Endothelial cell of umbilical vein (primary cell): ENCODE measurements at regions not wholly inside any gene's neighbourhood (a gene's known extent, or its start where the extent isn't known, plus 50 kb on each side); places are given as distances from the start of the nearest gene placed in this dataset.

Experiments used
- BruUV-seq: library from RNA; stranded (reverse); fragments of 400-500 nt; replicated peaks from 2 replicates; lab custom pipeline; 2021; lab: Mats Ljungman, UMichigan
- CTCF ChIA-PET: fragments of 300-600, 350-600 bp; sonication (Branson Sonifier 250); formaldehyde crosslinking; loops from one replicate; lab custom pipeline; 2021; ENCODE audit warnings: antibody characterized with exemption, inconsistent platforms; lab: Charles Lee
- POLR2A ChIA-PET: fragments of 300-600, 350-600 bp; sonication (Branson Sonifier 250); formaldehyde crosslinking; loops from one replicate; lab custom pipeline; 2021; ENCODE audit warnings: antibody characterized with exemption, inconsistent platforms; lab: Charles Lee
- DNase-seq: peaks from one replicate; pipeline ENCODE4 v3.0.0-alpha.2; 2011; ENCODE audit warnings: low read depth, low spot score
- FAIRE-seq: peaks from 2 replicates; lab custom pipeline; 2011; peaks lifted over from hg19 to GRCh38; lab: Jason Lieb, UNC
- H2AFZ ChIP-seq: 2 replicates; pipeline ENCODE4 v1.6.0; 2012; ENCODE audit warnings: low read depth, low read length, control low read depth, inconsistent platforms
- H3K27ac ChIP-seq: 2 replicates; pipeline ENCODE4 v1.5.1; 2011; ENCODE audit warnings: low read depth, mild to moderate bottlenecking, control low read depth, low read length, moderate library complexity; ENCODE audit not compliant: insufficient read depth
- H3K27me3 ChIP-seq, 2 experiments: 2 replicates each; pipeline versions ENCODE4 v1.6.0 to v1.6.1; 2011; ENCODE audit warnings: low read length in 2 of 2, mixed read lengths in 1 of 2; ENCODE audit not compliant: control insufficient read depth in 2 of 2, insufficient read depth in 2 of 2
- H3K36me3 ChIP-seq, 2 experiments: 2 replicates in 1 of 2; 3 replicates in 1 of 2; pipeline ENCODE4 v1.5.1; 2011; ENCODE audit warnings: low read length in 2 of 2, mild to moderate bottlenecking in 1 of 2, moderate library complexity in 1 of 2; ENCODE audit not compliant: control insufficient read depth in 2 of 2, insufficient read depth in 2 of 2; ENCODE audit errors: extremely low read depth in 1 of 2
- H3K4me1 ChIP-seq: 3 replicates; pipeline ENCODE4 v1.5.1; 2011; ENCODE audit warnings: mild to moderate bottlenecking, low read length; ENCODE audit not compliant: control insufficient read depth, insufficient read depth; ENCODE audit errors: extremely low read depth
- H3K4me2 ChIP-seq: 2 replicates; pipeline ENCODE4 v1.6.1; 2011; ENCODE audit warnings: low read length, control low read depth, mixed read lengths; ENCODE audit not compliant: insufficient read depth
- H3K4me3 ChIP-seq, 3 experiments: fragments of 200-600 bp in 1 of 3; sonication (generic), shearing (Covaris generic) in 1 of 3; replicated peaks in 1 of 3; 2 replicates each; pipeline ENCODE4 v1.5.1; 2011 to 2016; ENCODE audit warnings: control low read depth in 3 of 3, low read length in 3 of 3, mild to moderate bottlenecking in 2 of 3, inconsistent platforms in 1 of 3, low read depth in 1 of 3, moderate library complexity in 1 of 3; ENCODE audit not compliant: insufficient read depth in 1 of 3
- H3K79me2 ChIP-seq: 2 replicates; pipeline ENCODE4 v1.6.0; 2012; ENCODE audit warnings: low read length, inconsistent platforms; ENCODE audit not compliant: control insufficient read depth, insufficient read depth
- H3K9ac ChIP-seq: replicated peaks from 2 replicates; pipeline ENCODE3; 2011; ENCODE audit warnings: low read length, control low read depth; ENCODE audit not compliant: insufficient read depth; ENCODE audit errors: extremely low read depth
- H3K9me1 ChIP-seq: replicated peaks from 3 replicates; pipeline ENCODE4 v1.6.0; 2011; ENCODE audit warnings: mild to moderate bottlenecking, low read length; ENCODE audit not compliant: control insufficient read depth, insufficient read depth; ENCODE audit errors: extremely low read depth
- H3K9me3 ChIP-seq: replicated peaks from 2 replicates; pipeline ENCODE4 v1.5.1; 2012; ENCODE audit warnings: low read length, inconsistent platforms; ENCODE audit not compliant: control insufficient read depth, insufficient read depth
- H4K20me1 ChIP-seq: replicated peaks from 2 replicates; pipeline ENCODE3; 2011; ENCODE audit warnings: mild to moderate bottlenecking, low read length; ENCODE audit not compliant: control insufficient read depth, insufficient read depth; ENCODE audit errors: extremely low read depth
- EZH2 ChIP-seq: IDR thresholded peaks from 2 replicates; pipeline ENCODE4 v1.6.1; 2012; ENCODE audit warnings: borderline replicate concordance, low read depth, mild to moderate bottlenecking, moderate library complexity, low read length, inconsistent platforms; ENCODE audit not compliant: severe bottlenecking
- FOS ChIP-seq: IDR thresholded peaks from 2 replicates; pipeline ENCODE4 v1.6.1; 2011; ENCODE audit warnings: mild to moderate bottlenecking, low read length, moderate library complexity, borderline replicate concordance; ENCODE audit not compliant: insufficient read depth
- GATA2 ChIP-seq: IDR thresholded peaks from 2 replicates; pipeline ENCODE4 v1.7.0; 2011; ENCODE audit warnings: low read depth, mild to moderate bottlenecking, moderate library complexity, mixed read lengths, low read length; ENCODE audit not compliant: insufficient read length, insufficient read depth
- JUN ChIP-seq: IDR thresholded peaks from 2 replicates; pipeline ENCODE4 v1.6.1; 2011; ENCODE audit warnings: borderline replicate concordance, low read depth; ENCODE audit not compliant: insufficient read length, insufficient read depth
- MYC ChIP-seq: IDR thresholded peaks from one replicate; pipeline ENCODE4 v1.6.1; 2011; ENCODE audit warnings: mild to moderate bottlenecking, low read depth, low read length
- POLR2A ChIP-seq: IDR thresholded peaks from 2 replicates; pipeline ENCODE4 v1.6.1; 2012; ENCODE audit warnings: low read depth, mild to moderate bottlenecking, control low read depth, low read length
- POLR2AphosphoS5 ChIP-seq: IDR thresholded peaks from 2 replicates; pipeline ENCODE4 v1.6.1; 2012; ENCODE audit warnings: low read depth, mild to moderate bottlenecking, control low read depth, low read length, moderate library complexity; ENCODE audit not compliant: insufficient read depth
- dilution Hi-C: fragments of 300-500 bp; cut with MboI; formaldehyde crosslinking; loops from one replicate; pipeline ENCODE4 v1.15.0; 2019; ENCODE audit warnings: low sequenced_read_pairs; ENCODE audit not compliant: extremely low pct_ligation_motif_present
- intact Hi-C: fragments of 100-400 bp; cut with micrococcal nuclease; formaldehyde crosslinking; loops from one replicate; pipeline ENCODE4 v1.10.0; 2022
- TF ChIP-seq, protein P1 (sequence below), 2 donors: IDR thresholded peaks; 1 replicate in 1 of 2; 2 replicates in 1 of 2; pipeline ENCODE4 v1.5.1; 2011; ENCODE audit warnings: low read length in 2 of 2, mild to moderate bottlenecking in 2 of 2, moderate library complexity in 2 of 2, control low read depth in 1 of 2, inconsistent platforms in 1 of 2, low read depth in 1 of 2; ENCODE audit not compliant: insufficient read depth in 1 of 2; ENCODE audit errors: extremely low read depth in 1 of 2
- TF ChIP-seq, protein P2 (sequence below): IDR thresholded peaks from 2 replicates; pipeline ENCODE4 v1.6.1; 2011; ENCODE audit not compliant: insufficient read depth, insufficient read length

DNA sequence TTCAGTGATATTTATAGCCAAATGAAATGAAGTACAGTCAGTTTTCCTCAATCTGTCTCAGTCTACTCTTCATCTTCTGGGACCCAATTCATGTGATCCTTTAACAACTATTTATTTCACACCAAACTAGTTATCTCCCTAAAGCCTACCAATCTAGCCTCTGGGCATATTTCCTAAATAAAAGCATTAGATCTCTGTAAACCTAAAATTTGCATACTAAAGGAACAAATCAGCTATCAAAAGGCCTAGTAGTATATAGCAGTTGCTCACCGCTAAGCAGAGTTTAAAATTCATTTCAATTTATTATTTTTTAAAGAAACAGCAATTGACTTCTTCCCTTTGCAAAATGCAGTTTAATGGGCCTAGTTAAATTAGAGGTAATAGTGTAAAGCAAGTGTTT lies 280.2 kb downstream of the ZEB2 start:
- intact Hi-C loops (no loop called here), dilution Hi-C loops (no loop called here)
- H3K27me3 ChIP-seq: no peaks in the 10 kb centered on the region
- CTCF ChIA-PET: interaction anchor here (1.8 kb wide), 1 partner anchor 12 kb away, joined by 5 read pairs; no protein-coding TSS in a partner anchor
- H3K4me2 ChIP-seq: no peak overlapping the region
- H3K4me3 ChIP-seq: no peak overlapping the region
- no peaks in the 10 kb centered on the region for H3K4me1 ChIP-seq
- H3K9me1 ChIP-seq: no peaks in the 10 kb centered on the region
- no peak overlapping the region for H3K27ac ChIP-seq
- POLR2A ChIA-PET: no interaction called here
- H3K9ac ChIP-seq: no peak overlapping the region
- H3K9me3 ChIP-seq: no peaks in the 10 kb centered on the region
- TF ChIP-seq JUN (no peak), GATA2 (no peak), MYC (no peak)
- no peaks in the 10 kb centered on the region for H3K79me2 ChIP-seq
- H2AFZ ChIP-seq: no peak overlapping the region
- BruUV-seq: no TSS peak
- FAIRE-seq: no peak
- no peaks in the 10 kb centered on the region for H4K20me1 ChIP-seq
- no peaks in the 10 kb centered on the region for H3K36me3 ChIP-seq
- no peak for DNase-seq

DNA sequence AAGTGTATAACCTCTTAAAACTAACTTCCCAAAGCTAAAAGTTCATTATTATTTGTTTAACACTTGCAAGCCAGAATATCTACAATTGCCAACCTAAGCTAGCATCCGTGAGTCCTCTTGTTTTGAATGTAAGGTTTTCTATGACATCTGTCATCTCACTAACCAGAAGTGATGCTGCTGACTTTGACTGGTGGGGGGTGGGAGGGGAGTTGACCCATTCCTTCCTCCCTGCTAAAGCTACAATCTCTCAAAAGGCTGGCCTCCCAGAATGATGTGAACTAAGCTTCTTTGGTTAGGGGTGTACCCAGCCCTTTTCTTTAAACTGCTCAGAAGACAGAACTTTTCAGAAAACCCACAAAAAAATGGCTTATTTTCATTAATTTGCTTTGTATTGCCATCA lies 280.6 kb downstream of the ZEB2 start:
- Histone ChIP-seq H4K20me1 (no peaks in the 10 kb centered on the region), H3K9me1 (no peaks in the 10 kb centered on the region), H3K27ac (no peak overlapping the region), H3K9ac (no peak overlapping the region), H3K36me3 (no peaks in the 10 kb centered on the region), H3K4me3 (no peak overlapping the region), H3K27me3 (no peaks in the 10 kb centered on the region), H2AFZ (no peak overlapping the region), H3K79me2 (no peaks in the 10 kb centered on the region), H3K4me1 (no peaks in the 10 kb centered on the region), H3K4me2 (no peak overlapping the region), H3K9me3 (no peaks in the 10 kb centered on the region)
- ChIA-PET CTCF (interaction anchor here (1.8 kb wide), 1 partner anchor 11 kb away, joined by 5 read pairs; no protein-coding TSS in a partner anchor), POLR2A (no interaction called here)
- FAIRE-seq (no peak), DNase-seq (no peak)
- intact Hi-C loops (no loop called here), dilution Hi-C loops (no loop called here)
- TF ChIP-seq POLR2AphosphoS5 (no peak), MYC (no peak), POLR2A (no peak), EZH2 (no peak), GATA2 (no peak), JUN (no peak), FOS (no peak)
- TF ChIP-seq, protein P1, sequence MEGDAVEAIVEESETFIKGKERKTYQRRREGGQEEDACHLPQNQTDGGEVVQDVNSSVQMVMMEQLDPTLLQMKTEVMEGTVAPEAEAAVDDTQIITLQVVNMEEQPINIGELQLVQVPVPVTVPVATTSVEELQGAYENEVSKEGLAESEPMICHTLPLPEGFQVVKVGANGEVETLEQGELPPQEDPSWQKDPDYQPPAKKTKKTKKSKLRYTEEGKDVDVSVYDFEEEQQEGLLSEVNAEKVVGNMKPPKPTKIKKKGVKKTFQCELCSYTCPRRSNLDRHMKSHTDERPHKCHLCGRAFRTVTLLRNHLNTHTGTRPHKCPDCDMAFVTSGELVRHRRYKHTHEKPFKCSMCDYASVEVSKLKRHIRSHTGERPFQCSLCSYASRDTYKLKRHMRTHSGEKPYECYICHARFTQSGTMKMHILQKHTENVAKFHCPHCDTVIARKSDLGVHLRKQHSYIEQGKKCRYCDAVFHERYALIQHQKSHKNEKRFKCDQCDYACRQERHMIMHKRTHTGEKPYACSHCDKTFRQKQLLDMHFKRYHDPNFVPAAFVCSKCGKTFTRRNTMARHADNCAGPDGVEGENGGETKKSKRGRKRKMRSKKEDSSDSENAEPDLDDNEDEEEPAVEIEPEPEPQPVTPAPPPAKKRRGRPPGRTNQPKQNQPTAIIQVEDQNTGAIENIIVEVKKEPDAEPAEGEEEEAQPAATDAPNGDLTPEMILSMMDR (IDR thresholded peaks at IDR 0.05; ENCODE audit: extremely low read depth in 1 of 2, insufficient read depth in 1 of 2, low read depth in 1 of 2, low read length in 2 of 2): no peak
- TF ChIP-seq, protein P2, sequence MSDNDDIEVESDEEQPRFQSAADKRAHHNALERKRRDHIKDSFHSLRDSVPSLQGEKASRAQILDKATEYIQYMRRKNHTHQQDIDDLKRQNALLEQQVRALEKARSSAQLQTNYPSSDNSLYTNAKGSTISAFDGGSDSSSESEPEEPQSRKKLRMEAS: no peak
- BruUV-seq: no TSS peak
